ENCODE measurements at regions not wholly inside any gene's neighbourhood (a gene's known extent, or its start where the extent isn't known, plus 50 kb on each side); places are given as distances from the start of the nearest gene placed in this dataset.

GRCh38 chr15:83372434-83372891 is 74.7 kb upstream of the SH3GL3 start:
- Histone ChIP-seq H3K9ac (ENCODE audit: insufficient read depth, low read length, poor library complexity, severe bottlenecking) (no peak overlapping the region), H3K4me2 (replicated peaks; ENCODE audit: extremely low read depth, low read length, poor library complexity, severe bottlenecking) (no peak overlapping the region), H3K79me2 (ENCODE audit: insufficient read depth, low read length) (no peaks in the 10 kb centered on the region), H3K27me3 (ENCODE audit: control insufficient read depth in 2 of 2, insufficient read depth in 2 of 2, low read length in 2 of 2) (peaks cover 11 to 28% of the 10 kb centered on the region in 2 donors), H3K27ac (ENCODE audit: low read depth in 1 of 2, low read length in 2 of 2) (no peak overlapping the region), H3K9me3 (replicated peaks in 1 of 2; ENCODE audit: control insufficient read depth in 1 of 2, insufficient read depth in 1 of 2, low read length in 2 of 2) (no peaks in the 10 kb centered on the region), H4K20me1 (ENCODE audit: insufficient read depth, low read length) (no peaks in the 10 kb centered on the region), H3K4me3 (replicated peaks in 1 of 3; ENCODE audit: low read depth in 2 of 3, low read length in 3 of 3) (no peak overlapping the region), H2AFZ (ENCODE audit: insufficient read depth, low read depth, low read length, poor library complexity, severe bottlenecking) (no peak overlapping the region), H3K4me1 (ENCODE audit: control insufficient read depth in 1 of 2, insufficient read depth in 2 of 2, low read length in 2 of 2) (no peaks in the 10 kb centered on the region), H3K36me3 (replicated peaks in 1 of 2; ENCODE audit: control insufficient read depth in 1 of 2, insufficient read depth in 2 of 2, low read length in 2 of 2) (no peaks in the 10 kb centered on the region)
- H3K4me3 Mint-ChIP-seq, result peak overlapping the region in 1 of 2 donors; percentile 1
- H3K36me3 Mint-ChIP-seq, result no peaks in the 10 kb centered on the region
- no peak for TF ChIP-seq CTCF (IDR thresholded peaks at IDR 0.05)
- 27% methylated on average over 6 of the region's 9 CpGs for WGBS (ENCODE audit: insufficient coverage)
- peak overlapping the region in 1 of 7 donors; percentile 11 for H3K27ac Mint-ChIP-seq
- H3K4me1 Mint-ChIP-seq, result no peaks in the 10 kb centered on the region
- intact Hi-C loops (cut with micrococcal nuclease), result no loop called here
- DNase-seq, result no peak
- H3K9me3 Mint-ChIP-seq, result peaks cover 0 to under 1% (median 0%) of the 10 kb centered on the region in 7 donors
- peaks cover 23 to 37% (median 25%) of the 10 kb centered on the region in 3 donors for H3K27me3 Mint-ChIP-seq (ENCODE audit: low read depth in 3 of 3)

- Histone ChIP-seq H3K4me1 (ENCODE audit: control insufficient read depth in 1 of 2, insufficient read depth in 2 of 2, low read length in 2 of 2) (peaks cover 0 to 4% of the 10 kb centered on the region in 2 donors), H3K9ac (ENCODE audit: insufficient read depth, low read length, poor library complexity, severe bottlenecking) (no peak overlapping the region), H3K4me2 (replicated peaks; ENCODE audit: extremely low read depth, low read length, poor library complexity, severe bottlenecking) (no peak overlapping the region), H3K27me3 (ENCODE audit: control insufficient read depth in 2 of 2, insufficient read depth in 2 of 2, low read length in 2 of 2) (peaks cover 18 to 31% of the 10 kb centered on the region in 2 donors), H4K20me1 (ENCODE audit: insufficient read depth, low read length) (no peaks in the 10 kb centered on the region), H3K27ac (ENCODE audit: low read depth in 1 of 2, low read length in 2 of 2) (no peak overlapping the region), H3K36me3 (replicated peaks in 1 of 2; ENCODE audit: control insufficient read depth in 1 of 2, insufficient read depth in 2 of 2, low read length in 2 of 2) (no peaks in the 10 kb centered on the region), H2AFZ (ENCODE audit: insufficient read depth, low read depth, low read length, poor library complexity, severe bottlenecking) (no peak overlapping the region), H3K4me3 (replicated peaks in 1 of 3; ENCODE audit: low read depth in 2 of 3, low read length in 3 of 3) (no peak overlapping the region), H3K9me3 (replicated peaks in 1 of 2; ENCODE audit: control insufficient read depth in 1 of 2, insufficient read depth in 1 of 2, low read length in 2 of 2) (peaks cover 0 to 8% of the 10 kb centered on the region in 2 donors), H3K79me2 (ENCODE audit: insufficient read depth, low read length) (no peaks in the 10 kb centered on the region)
- no peak for TF ChIP-seq CTCF (IDR thresholded peaks at IDR 0.05)
- Mint-ChIP-seq H3K4me3 (no peak overlapping the region), H3K4me1 (peaks cover 5% of the 10 kb centered on the region), H3K9me3 (peaks cover 0 to 5% (median 0%) of the 10 kb centered on the region in 7 donors), H3K36me3 (no peaks in the 10 kb centered on the region), H3K27ac (no peak overlapping the region), H3K27me3 (ENCODE audit: low read depth in 3 of 3) (peaks cover 29 to 46% (median 42%) of the 10 kb centered on the region in 3 donors)
- intact Hi-C loops (cut with micrococcal nuclease), result no loop called here
- DNase-seq, result no peak
- WGBS (ENCODE audit: insufficient coverage), result 5% methylated on average over 29 of the region's 34 CpGs
Measured at GRCh38 chr15:83378921-83379578, 68.1 kb upstream of the SH3GL3 start.

Data from CD14-positive monocyte (primary cell).